Effector memory CD4-positive, alpha-beta T cell (primary cell): ENCODE measurements at regions not wholly inside any gene's neighbourhood (a gene's known extent, or its start where the extent isn't known, plus 50 kb on each side); places are given as distances from the start of the nearest gene placed in this dataset.

Experiments used
- DNase-seq, 3 donors: peaks; one replicate each; pipeline ENCODE4 v3.0.0-alpha.2; 2020
- H3K27ac ChIP-seq: 2 replicates; pipeline ENCODE4 v1.7.0; 2013; ENCODE audit warnings: mild to moderate bottlenecking, low read length, moderate library complexity; ENCODE audit not compliant: insufficient read depth, poor library complexity, severe bottlenecking
- H3K27me3 ChIP-seq: replicated peaks from 2 replicates; pipeline ENCODE4 v1.7.0; 2013; ENCODE audit warnings: mild to moderate bottlenecking, low read length; ENCODE audit not compliant: insufficient read depth, control insufficient read depth, poor library complexity, severe bottlenecking
- H3K36me3 ChIP-seq: 2 replicates; pipeline ENCODE4 v1.7.0; 2013; ENCODE audit warnings: mild to moderate bottlenecking, low read length, moderate library complexity; ENCODE audit not compliant: control insufficient read depth, insufficient read depth
- H3K4me1 ChIP-seq: 2 replicates; pipeline ENCODE4 v1.7.0; 2013; ENCODE audit warnings: low read length, mild to moderate bottlenecking; ENCODE audit not compliant: control insufficient read depth, insufficient read depth, poor library complexity, severe bottlenecking
- H3K4me3 ChIP-seq: 2 replicates; pipeline ENCODE4 v1.7.0; 2013; ENCODE audit warnings: low read length, low read depth, mild to moderate bottlenecking; ENCODE audit not compliant: insufficient read depth, poor library complexity, severe bottlenecking
- H3K9me3 ChIP-seq: 2 replicates; pipeline ENCODE4 v1.7.0; 2013; ENCODE audit warnings: mild to moderate bottlenecking, low read length, moderate library complexity; ENCODE audit not compliant: control insufficient read depth

GRCh38 chr2:120871016-120871635, 135.5 kb downstream of the GLI2 start:
- Histone ChIP-seq H3K36me3 (no peaks in the 10 kb centered on the region), H3K4me3 (no peak overlapping the region), H3K9me3 (no peaks in the 10 kb centered on the region), H3K27ac (no peak overlapping the region), H3K4me1 (no peaks in the 10 kb centered on the region), H3K27me3 (no peaks in the 10 kb centered on the region)
- no peak for DNase-seq

DNA sequence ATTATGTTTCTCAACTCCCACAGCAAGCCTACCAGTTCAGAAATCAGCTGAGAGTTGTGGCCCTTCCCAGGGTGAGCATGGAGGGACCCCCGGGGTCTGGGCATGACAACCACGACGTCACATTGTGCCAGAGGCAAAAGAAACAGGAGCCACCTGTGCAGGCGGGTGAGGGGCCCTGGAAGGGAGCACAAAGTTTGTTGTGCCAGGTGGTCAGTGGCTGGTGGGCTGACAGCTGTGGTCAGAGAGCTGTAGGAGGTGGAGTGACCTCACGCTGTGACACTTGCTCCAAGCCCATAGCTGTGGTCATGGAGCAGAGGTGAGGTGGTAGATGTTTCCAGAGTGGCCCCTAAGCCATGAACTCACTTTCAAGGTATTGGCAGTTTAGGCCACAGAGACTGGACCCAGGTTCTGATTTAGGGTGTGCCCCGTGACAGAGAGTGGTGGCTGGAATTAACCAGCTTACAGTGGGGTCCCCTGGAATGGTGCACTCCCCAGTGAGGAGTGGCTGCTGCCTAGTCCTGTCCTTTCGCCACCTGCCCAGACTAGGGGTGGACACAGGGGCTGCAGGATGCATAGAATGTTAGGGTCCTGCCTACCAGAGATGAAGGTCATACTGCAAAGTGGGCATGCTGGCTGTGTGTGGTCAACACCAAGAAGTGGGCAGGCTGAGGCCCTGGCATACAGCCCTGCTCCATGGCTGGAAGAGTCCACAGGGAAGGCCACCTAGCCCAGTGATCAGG, 136.4 kb downstream of the GLI2 start:
- H3K9me3 ChIP-seq = no peaks in the 10 kb centered on the region
- no peaks in the 10 kb centered on the region for H3K4me1 ChIP-seq
- no peaks in the 10 kb centered on the region for H3K36me3 ChIP-seq
- no peaks in the 10 kb centered on the region for H3K27me3 ChIP-seq
- H3K4me3 ChIP-seq = no peak overlapping the region
- no peak overlapping the region for H3K27ac ChIP-seq
- no peak for DNase-seq

DNA sequence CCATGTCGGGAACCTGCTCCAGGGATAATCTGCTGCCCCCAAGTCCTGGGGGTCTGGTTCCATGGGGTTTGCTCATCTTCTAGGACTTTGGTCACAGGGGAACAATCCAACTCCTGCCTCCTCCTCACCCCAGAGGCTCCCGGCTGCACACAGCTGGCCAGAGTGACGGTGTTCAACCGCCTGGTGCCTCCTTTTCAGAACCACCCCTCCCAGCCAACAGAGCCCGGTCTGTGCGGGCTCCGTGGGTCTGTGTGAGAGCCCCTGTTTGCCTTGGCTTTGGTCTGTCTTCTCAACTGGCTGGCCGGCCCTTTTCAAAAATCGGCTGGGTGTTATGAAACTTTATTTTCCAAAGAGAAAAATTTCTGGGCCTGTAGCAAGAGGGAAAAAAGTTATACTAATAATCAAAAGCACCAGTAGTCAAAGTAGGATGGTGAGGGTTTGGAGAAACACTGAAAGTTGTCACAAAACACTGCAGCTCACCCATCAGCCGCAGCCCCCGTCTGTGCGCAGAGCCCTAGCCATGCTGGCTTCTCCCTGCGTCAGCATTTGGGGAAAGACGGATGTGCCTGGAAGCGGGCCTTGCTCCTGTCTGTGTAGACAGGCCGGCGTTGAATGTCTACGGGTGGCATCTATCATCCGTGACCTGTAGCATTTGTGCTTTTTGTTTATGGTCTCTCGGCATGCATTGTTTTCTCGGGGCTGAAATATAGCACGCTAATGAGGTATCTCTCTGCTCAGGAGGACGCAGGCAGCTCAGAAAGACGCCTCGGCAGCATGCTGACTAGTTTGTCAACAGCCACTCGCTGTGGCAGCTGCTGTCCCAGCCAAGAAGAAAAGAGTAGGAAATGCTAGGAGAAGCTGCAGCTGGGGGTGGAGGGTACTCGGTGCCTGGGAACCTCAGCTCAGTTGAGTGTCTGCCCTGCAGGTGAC, 138.6 kb downstream of the GLI2 start:
- no peaks in the 10 kb centered on the region for H3K27me3 ChIP-seq
- no peaks in the 10 kb centered on the region for H3K4me1 ChIP-seq
- H3K4me3 ChIP-seq = no peak overlapping the region
- H3K27ac ChIP-seq = no peak overlapping the region
- DNase-seq = no peak
- H3K9me3 ChIP-seq = no peaks in the 10 kb centered on the region
- no peaks in the 10 kb centered on the region for H3K36me3 ChIP-seq

GRCh38 chr2:120874888-120875275, 139.2 kb downstream of the GLI2 start:
- no peak for DNase-seq
- Histone ChIP-seq H3K27me3 (no peaks in the 10 kb centered on the region), H3K9me3 (no peaks in the 10 kb centered on the region), H3K36me3 (no peaks in the 10 kb centered on the region), H3K4me1 (no peaks in the 10 kb centered on the region), H3K27ac (no peak overlapping the region), H3K4me3 (no peak overlapping the region)

DNA sequence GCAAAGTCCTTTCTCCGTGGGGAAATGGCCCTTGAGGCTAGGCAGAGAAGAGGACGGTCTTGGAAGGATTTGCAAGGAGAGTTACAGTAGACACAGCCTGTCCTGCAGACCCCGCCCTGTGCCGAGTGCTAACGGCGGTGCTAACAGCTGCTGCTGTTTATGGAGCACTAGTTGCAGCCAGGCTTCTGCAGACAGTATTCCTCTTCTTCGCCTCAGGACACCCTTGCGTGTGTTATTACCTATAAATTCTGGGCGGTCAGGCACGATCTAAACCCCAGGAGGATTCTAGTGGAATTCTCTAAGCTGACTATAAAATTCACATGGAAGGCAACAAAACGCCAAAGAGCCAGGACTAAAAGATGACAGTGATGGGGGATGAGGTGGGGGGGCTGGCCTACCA, 139.8 kb downstream of the GLI2 start:
- Histone ChIP-seq H3K4me3 (no peak overlapping the region), H3K9me3 (no peaks in the 10 kb centered on the region), H3K27ac (no peak overlapping the region), H3K4me1 (no peaks in the 10 kb centered on the region), H3K27me3 (no peaks in the 10 kb centered on the region), H3K36me3 (no peaks in the 10 kb centered on the region)
- no peak for DNase-seq

- Histone ChIP-seq H3K36me3 (no peaks in the 10 kb centered on the region), H3K27me3 (no peaks in the 10 kb centered on the region), H3K27ac (no peak overlapping the region), H3K4me3 (no peak overlapping the region), H3K4me1 (no peaks in the 10 kb centered on the region), H3K9me3 (no peaks in the 10 kb centered on the region)
- no peak for DNase-seq
These were observed 141.0 kb downstream of the GLI2 start for GRCh38 chr2:120876526-120877280.

DNA sequence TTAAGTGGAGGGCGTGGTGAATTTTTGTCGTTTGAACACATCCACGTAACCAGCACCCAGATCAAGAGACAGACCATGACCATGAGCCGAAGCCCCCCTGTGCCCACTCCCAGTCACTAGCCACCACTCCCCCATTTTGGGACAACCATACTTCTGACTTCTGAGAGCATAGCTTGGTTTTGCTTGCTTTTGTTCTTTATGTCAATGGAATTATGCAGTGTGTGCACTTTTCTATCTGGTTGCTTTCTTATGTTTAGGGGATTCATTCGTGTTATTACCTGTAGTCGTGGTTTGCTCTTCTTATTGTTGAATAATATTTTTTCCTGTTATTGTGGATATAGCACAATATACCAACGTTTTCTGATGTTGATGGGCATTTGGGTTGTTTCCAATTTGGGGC, 141.7 kb downstream of the GLI2 start:
- Histone ChIP-seq H3K4me1 (no peaks in the 10 kb centered on the region), H3K4me3 (no peak overlapping the region), H3K9me3 (no peaks in the 10 kb centered on the region), H3K36me3 (no peaks in the 10 kb centered on the region), H3K27me3 (no peaks in the 10 kb centered on the region), H3K27ac (no peak overlapping the region)
- DNase-seq = no peak

- Histone ChIP-seq H3K4me1 (no peaks in the 10 kb centered on the region), H3K36me3 (no peaks in the 10 kb centered on the region), H3K27ac (no peak overlapping the region), H3K4me3 (no peak overlapping the region), H3K27me3 (no peaks in the 10 kb centered on the region), H3K9me3 (no peaks in the 10 kb centered on the region)
- DNase-seq = no peak
These were observed 143.3 kb downstream of the GLI2 start for GRCh38 chr2:120878970-120879369.

GRCh38 chr2:120879431-120880295, 144.0 kb downstream of the GLI2 start:
- Histone ChIP-seq H3K4me1 (no peaks in the 10 kb centered on the region), H3K36me3 (no peaks in the 10 kb centered on the region), H3K9me3 (no peaks in the 10 kb centered on the region), H3K27ac (no peak overlapping the region), H3K27me3 (no peaks in the 10 kb centered on the region), H3K4me3 (no peak overlapping the region)
- DNase-seq = no peak
